ENCODE measurements at regions not wholly inside any gene's neighbourhood (a gene's known extent, or its start where the extent isn't known, plus 50 kb on each side); places are given as distances from the start of the nearest gene placed in this dataset.
"Not testable (repeated sequence)": the region's sequence is repeated elsewhere in the genome, so short reads cannot be mapped to it uniquely, and the experiment has no call there.

DNA sequence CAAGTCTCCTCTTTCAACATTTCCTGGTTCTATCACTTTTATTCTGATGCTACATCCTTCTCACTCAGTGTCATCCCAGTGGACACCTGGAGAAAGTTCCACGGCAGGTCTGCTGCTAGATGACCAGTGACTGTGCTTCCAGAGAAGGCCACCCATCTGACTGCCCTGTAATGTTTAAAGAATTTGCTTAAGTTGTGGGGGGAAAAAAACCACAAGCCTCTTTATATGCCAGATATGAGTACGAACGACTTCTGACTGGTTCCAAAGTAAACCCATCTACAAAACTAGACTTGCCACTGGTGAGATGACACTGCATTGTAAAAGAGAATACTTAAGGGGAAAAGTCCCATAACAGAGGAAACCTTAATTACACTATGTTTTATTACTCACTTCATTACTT lies 69.6 kb upstream of the VWC2 start:
- no peak for DNase-seq

DNA sequence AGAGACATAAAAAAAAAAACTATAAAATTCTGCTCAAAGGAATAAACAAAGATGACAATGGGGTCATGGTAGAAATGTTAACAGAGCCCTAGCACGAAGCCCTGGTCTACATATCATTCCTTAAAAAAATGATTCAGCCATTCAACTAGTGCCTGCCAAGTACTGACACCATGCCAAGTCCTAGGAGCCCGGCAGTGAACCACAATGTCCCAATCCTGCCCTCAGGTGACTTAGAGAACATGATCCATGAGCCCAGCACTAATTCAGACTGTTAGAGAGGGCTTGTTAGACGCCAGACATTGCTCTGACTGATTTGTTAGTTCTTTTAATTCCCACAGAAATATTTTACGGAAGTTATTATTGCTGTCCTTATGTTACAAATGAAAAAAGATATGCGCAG lies 67.3 kb upstream of the VWC2 start:
- DNase-seq: no peak

DNA sequence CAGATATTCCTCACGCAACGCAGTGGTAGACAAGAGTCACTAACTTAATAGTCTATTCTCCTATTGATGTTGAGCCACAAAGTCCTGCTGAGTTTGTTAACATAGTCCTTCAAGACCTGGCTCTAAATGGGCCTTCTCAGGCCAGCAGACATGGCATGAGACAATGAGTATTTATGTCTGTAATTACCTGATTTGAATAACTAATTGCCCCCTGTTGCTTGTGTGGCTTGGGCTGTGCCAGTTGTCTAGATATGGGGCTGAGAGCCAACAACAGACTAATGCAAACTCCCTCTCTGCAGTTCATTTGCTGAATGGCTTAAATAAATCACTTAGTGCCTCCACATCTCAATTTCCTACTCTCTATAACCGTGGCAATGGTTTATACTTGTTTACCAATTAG lies 65.5 kb upstream of the VWC2 start:
- DNase-seq: no peak

DNA sequence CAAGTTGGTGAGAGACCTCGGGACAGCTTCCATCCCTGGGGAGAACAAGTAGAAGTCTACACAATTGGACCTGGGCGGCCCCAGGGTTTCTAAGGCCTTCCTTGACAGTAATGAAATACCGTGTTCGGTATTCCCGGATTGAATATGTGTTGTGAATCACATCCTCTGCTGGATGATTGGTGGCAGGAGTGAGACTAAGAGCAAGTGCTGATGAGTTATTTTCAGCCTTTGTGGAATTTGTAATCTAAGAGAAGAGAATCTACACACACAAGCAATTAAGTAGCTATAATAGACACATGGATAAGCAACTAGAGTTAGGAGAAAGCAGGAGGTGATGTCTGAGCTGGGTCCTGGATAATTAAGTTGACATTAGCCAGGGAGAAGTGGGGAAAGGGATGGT lies 64.8 kb upstream of the VWC2 start:
- DNase-seq: no peak

DNA sequence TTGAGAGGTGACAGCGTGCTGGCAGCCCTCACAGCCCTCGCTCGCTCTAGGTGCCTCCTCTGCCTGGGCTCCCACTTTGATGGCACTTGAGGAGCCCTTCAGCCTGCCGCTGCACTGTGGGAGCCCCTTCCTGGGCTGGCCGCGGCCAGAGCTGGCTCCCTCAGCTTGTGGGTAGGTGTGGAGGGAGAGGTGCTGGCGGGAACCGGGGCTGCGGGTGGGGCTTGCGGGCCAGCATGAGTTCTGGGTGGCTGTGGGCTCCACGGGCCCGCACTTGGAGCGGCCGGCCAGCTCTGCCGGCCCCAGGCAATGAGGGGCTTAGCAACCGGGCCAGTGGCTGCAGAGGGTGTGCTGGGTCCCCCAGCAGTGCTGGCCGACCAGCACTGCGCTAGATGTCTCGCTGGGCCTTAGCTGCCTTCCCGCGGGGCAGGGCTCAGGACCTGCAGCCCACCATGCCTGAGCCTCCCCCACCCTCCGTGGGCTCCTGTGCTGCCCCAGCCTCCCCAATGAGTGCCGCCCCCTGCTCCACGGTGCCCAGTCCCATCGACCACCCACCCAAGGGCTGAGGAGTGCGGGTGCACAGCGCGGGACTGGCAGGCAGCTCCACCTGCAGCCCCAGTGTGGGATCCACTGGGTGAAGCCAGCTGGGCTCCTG lies 62.2 kb upstream of the VWC2 start:
- not testable (repeated sequence) for DNase-seq

DNA sequence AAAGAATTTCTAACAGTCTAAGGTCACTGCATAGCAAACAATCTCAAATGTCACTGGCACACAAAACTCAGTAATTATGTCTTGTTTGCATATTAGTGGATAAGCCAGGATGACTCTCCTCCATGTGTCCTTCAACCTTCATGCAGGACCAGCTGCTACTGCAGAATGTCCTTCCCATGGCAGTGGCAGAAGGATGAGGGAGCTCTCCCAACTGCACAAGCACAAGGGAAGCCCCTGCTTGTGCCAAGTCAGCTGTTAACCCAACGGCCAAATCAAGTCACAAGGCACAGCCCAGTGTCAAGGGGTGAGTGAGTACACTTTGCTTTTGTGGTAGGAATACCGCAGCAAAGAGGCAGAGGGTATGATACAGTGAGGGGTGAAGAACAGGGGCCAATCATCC lies 59.3 kb upstream of the VWC2 start:
- DNase-seq: no peak

DNA sequence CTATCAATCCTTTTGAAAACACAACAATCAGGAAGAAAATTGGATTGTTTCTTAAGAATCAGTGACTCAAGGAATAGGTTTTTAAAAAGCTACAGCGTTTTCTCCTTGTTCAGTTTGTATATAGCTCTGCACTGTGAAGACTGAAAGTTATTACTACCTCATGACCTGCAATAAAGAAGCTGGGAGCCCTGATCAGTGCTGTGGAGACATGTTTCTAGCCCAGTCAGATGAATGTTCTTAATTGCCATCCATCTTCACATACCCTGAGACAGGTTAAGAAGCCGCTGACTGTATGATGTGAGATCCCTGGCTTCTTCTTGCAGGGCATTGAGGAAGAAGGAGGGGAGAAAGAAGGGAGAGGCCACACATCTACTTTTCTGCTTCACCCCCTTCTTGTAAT lies 58.0 kb upstream of the VWC2 start:
- no peak for DNase-seq

DNA sequence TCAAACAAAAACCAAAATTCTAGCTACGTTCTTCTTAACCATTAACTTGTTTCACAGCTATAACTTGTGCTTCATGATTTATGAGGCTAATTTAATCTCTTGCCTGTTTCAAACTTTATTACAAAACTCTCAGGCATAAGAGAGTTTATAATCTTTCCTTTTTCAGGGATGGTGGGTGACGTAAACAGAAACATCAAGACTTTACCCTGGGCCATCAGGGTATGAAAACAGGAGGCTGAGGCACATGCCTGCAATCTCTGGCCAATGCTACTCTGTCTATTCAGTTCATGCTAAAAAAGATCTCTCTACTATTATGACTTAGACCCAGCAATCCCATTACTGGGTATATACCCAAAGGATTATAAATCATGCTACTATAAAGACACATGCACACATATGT lies 55.9 kb upstream of the VWC2 start:
- no peak for DNase-seq

DNA sequence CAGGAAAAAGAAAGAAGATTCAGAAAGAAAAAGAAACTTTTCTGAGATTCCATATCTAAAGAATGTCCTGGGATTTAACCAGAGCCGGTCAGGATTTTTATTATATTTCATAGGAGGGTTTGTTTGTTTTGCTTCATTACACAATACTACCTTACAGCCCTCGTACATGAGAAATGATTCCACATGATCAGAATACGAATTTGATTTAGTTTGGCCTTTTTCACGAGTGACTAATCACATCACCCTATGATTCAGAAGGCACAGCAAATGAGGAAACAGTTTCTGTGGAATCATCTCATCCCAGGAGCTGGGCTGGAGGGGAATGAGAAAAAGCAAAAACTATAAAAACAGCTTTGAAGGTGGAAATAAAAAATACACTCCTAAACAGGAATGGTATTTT lies 54.7 kb upstream of the VWC2 start:
- DNase-seq: no peak

DNA sequence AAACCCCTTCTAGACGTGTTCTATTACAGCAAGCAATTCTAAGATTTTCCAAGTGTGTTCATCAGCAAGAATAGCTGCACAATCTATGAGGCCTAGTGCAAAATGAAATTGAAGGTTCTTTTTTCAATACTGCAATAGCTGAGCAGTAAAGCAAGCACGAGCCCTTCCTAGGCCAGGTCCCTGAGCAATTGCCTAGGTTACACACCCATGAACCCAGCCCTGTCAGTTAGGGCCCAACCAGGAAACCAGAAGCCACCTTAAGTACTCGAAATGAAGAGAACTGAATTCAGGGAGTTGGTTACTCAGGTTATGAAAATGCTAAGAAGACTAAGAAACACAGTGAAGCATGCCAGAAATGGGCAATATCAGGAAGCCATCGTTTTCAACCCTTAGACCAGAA lies 52.0 kb upstream of the VWC2 start:
- DNase-seq: no peak

All from left hindlimb (tissue), 1 donor.